ENCODE measurements at regions not wholly inside any gene's neighbourhood (a gene's known extent, or its start where the extent isn't known, plus 50 kb on each side); places are given as distances from the start of the nearest gene placed in this dataset.

- no peak for DNase-seq (ENCODE audit: insufficient read length, low spot score)
- no peak for TF ChIP-seq CTCF (IDR thresholded peaks at IDR 0.05; ENCODE audit: insufficient read depth, missing control alignments)
- no peak for FAIRE-seq
Measured at GRCh38 chr20:41952166-41952565, 334.0 kb upstream of the CHD6 start.

GRCh38 chr20:41951615-41952014, 333.4 kb upstream of the CHD6 start:
- FAIRE-seq (no peak), DNase-seq (ENCODE audit: insufficient read length, low spot score) (no peak)
- no peak for TF ChIP-seq CTCF (IDR thresholded peaks at IDR 0.05; ENCODE audit: insufficient read depth, missing control alignments)

GRCh38 chr20:41939659-41940058, 321.5 kb upstream of the CHD6 start:
- FAIRE-seq (no peak), DNase-seq (ENCODE audit: insufficient read length, low spot score) (no peak)
- TF ChIP-seq CTCF (IDR thresholded peaks at IDR 0.05; ENCODE audit: insufficient read depth, missing control alignments): no peak

GRCh38 chr20:41938353-41938752, 320.2 kb upstream of the CHD6 start:
- no peak for DNase-seq (ENCODE audit: insufficient read length, low spot score)
- no peak for TF ChIP-seq CTCF (IDR thresholded peaks at IDR 0.05; ENCODE audit: insufficient read depth, missing control alignments)
- FAIRE-seq: no peak

GRCh38 chr20:41935259-41935791, 317.1 kb upstream of the CHD6 start:
- FAIRE-seq: no peak

GRCh38 chr20:41932431-41932830, 314.3 kb upstream of the CHD6 start:
- no peak for FAIRE-seq
- no peak for DNase-seq (ENCODE audit: insufficient read length, low spot score)
- no peak for TF ChIP-seq CTCF (IDR thresholded peaks at IDR 0.05; ENCODE audit: insufficient read depth, missing control alignments)

More at GRCh38 chr20:41935259-41935791, 317.1 kb upstream of the CHD6 start:
- TF ChIP-seq CTCF (IDR thresholded peaks at IDR 0.05; ENCODE audit: insufficient read depth, missing control alignments): no peak
- DNase-seq (ENCODE audit: insufficient read length, low spot score): no peak

- TF ChIP-seq CTCF (IDR thresholded peaks at IDR 0.05; ENCODE audit: insufficient read depth, missing control alignments): no peak
Measured at GRCh38 chr20:41927655-41928054, 309.5 kb upstream of the CHD6 start.

More at GRCh38 chr20:41927655-41928054, 309.5 kb upstream of the CHD6 start:
- FAIRE-seq: no peak
- no peak for DNase-seq (ENCODE audit: insufficient read length, low spot score)
